Muscle layer of colon (tissue), 2 donors: ENCODE measurements at regions not wholly inside any gene's neighbourhood (a gene's known extent, or its start where the extent isn't known, plus 50 kb on each side); places are given as distances from the start of the nearest gene placed in this dataset.

Experiments used
- H3K27ac ChIP-seq: one replicate; pipeline ENCODE4 v1.7.0; 2013; ENCODE audit warnings: low read depth, mild to moderate bottlenecking, low read length, moderate library complexity
- H3K27me3 ChIP-seq, 2 donors: one replicate each; pipeline ENCODE4 v1.7.0; 2013; ENCODE audit warnings: low read length in 2 of 2, mild to moderate bottlenecking in 2 of 2; ENCODE audit not compliant: insufficient read depth in 2 of 2, control insufficient read depth in 1 of 2
- H3K36me3 ChIP-seq: one replicate; pipeline ENCODE4 v1.7.0; 2013; ENCODE audit warnings: mild to moderate bottlenecking, low read length; ENCODE audit not compliant: insufficient read depth
- H3K4me1 ChIP-seq: one replicate; pipeline ENCODE4 v1.7.0; 2013; ENCODE audit warnings: mild to moderate bottlenecking, low read length; ENCODE audit not compliant: insufficient read depth
- H3K4me3 ChIP-seq, 2 donors: one replicate each; pipeline ENCODE4 v1.7.0; 2013; ENCODE audit warnings: low read length in 2 of 2, low read depth in 1 of 2, mild to moderate bottlenecking in 1 of 2, moderate library complexity in 1 of 2
- H3K9ac ChIP-seq: one replicate; pipeline ENCODE4 v1.7.0; 2013; ENCODE audit warnings: low read length
- H3K9me3 ChIP-seq: one replicate; pipeline ENCODE4 v1.7.0; 2013; ENCODE audit warnings: mild to moderate bottlenecking, low read length
- donor health status: abdominal sarcoma.
- donor health status: Adenocarcinoma of cecum.

GRCh38 chr14:49187799-49188198 lies 398.4 kb downstream of the RPS29 start:
- Histone ChIP-seq H3K9ac (no peak overlapping the region), H3K27ac (no peak overlapping the region), H3K27me3 (no peaks in the 10 kb centered on the region), H3K36me3 (no peaks in the 10 kb centered on the region), H3K4me3 (no peak overlapping the region), H3K4me1 (no peaks in the 10 kb centered on the region), H3K9me3 (no peaks in the 10 kb centered on the region)

GRCh38 chr14:49173765-49174373 lies 412.3 kb downstream of the RPS29 start:
- Histone ChIP-seq H3K27ac (no peak overlapping the region), H3K4me3 (no peak overlapping the region), H3K4me1 (no peaks in the 10 kb centered on the region), H3K9me3 (no peaks in the 10 kb centered on the region), H3K9ac (no peak overlapping the region), H3K36me3 (no peaks in the 10 kb centered on the region), H3K27me3 (no peaks in the 10 kb centered on the region)

- Histone ChIP-seq H3K27ac (no peak overlapping the region), H3K27me3 (no peaks in the 10 kb centered on the region), H3K9me3 (no peaks in the 10 kb centered on the region), H3K4me1 (no peaks in the 10 kb centered on the region), H3K4me3 (no peak overlapping the region), H3K36me3 (no peaks in the 10 kb centered on the region), H3K9ac (no peak overlapping the region)
Measured at GRCh38 chr14:49164074-49164473, 422.1 kb downstream of the RPS29 start.

- Histone ChIP-seq H3K9ac (no peak overlapping the region), H3K27me3 (no peaks in the 10 kb centered on the region), H3K9me3 (no peaks in the 10 kb centered on the region), H3K4me1 (no peaks in the 10 kb centered on the region), H3K27ac (no peak overlapping the region), H3K4me3 (no peak overlapping the region), H3K36me3 (no peaks in the 10 kb centered on the region)
Measured at GRCh38 chr14:49160983-49161382, 425.2 kb downstream of the RPS29 start.

DNA sequence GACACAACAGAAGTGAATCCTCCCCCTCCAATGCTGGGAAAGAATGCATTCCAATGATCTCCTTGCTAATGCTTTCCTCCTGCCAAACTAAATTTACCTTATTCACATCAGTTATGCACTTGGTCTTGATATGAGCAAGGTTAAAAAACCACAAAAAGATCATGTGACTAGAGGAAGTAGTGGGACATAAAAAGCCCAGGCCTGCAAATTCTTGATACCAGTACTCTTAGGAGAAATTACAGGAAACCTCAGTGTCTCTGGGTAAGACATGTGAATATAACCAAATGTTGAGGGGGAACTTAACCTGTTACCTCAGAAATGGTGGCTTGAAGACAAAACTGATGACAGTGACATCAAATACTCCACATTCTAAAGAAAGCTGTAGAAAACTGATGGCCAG lies 427.1 kb downstream of the RPS29 start:
- no peaks in the 10 kb centered on the region for H3K27me3 ChIP-seq
- no peak overlapping the region for H3K27ac ChIP-seq
- no peaks in the 10 kb centered on the region for H3K4me1 ChIP-seq
- no peak overlapping the region for H3K9ac ChIP-seq
- H3K4me3 ChIP-seq: no peak overlapping the region
- H3K36me3 ChIP-seq: no peaks in the 10 kb centered on the region
- H3K9me3 ChIP-seq: no peaks in the 10 kb centered on the region

DNA sequence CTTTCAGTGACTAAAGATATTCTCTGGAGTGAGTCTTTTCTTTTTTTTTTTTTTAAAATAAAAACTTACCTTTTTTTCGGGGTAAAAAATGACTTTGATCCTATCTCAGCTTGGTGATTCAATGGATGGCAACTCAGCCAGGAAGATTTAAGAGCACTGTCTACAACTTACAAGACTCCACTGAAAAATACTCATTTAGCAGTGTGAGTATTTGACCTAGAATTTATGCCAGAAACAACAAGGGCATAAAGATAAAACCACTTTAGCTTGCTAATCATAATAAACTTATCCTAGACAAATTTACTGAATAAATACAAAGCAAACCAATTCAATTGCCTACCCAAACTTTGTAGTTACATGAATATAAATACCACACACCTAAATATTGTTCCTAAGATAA lies 446.6 kb downstream of the RPS29 start:
- Histone ChIP-seq H3K9ac (no peak overlapping the region), H3K9me3 (no peaks in the 10 kb centered on the region), H3K4me3 (no peak overlapping the region), H3K36me3 (no peaks in the 10 kb centered on the region), H3K27me3 (no peaks in the 10 kb centered on the region), H3K27ac (no peak overlapping the region), H3K4me1 (peaks cover 7% of the 10 kb centered on the region)

DNA sequence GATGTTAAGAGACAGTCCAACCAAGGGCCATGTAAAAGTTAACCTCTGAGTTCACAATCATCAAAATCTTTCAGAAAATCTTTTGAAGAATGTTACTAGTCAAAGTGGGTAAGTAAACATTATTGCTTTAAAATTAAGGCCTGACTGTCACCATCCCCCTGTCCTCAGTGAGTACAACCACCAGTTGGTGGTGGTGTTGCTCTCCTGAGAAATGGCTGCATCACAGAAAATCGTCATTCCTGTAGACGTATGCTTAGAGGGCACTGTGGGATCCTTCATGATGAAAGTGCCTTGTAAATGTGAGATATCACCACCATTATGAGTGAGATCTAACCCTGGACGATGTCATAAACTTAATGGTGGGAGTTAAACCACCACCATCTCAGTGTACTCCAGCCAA lies 451.2 kb downstream of the RPS29 start:
- Histone ChIP-seq H3K27me3 (no peaks in the 10 kb centered on the region), H3K4me3 (no peak overlapping the region), H3K27ac (no peak overlapping the region), H3K4me1 (peaks cover 4% of the 10 kb centered on the region), H3K9me3 (no peaks in the 10 kb centered on the region), H3K36me3 (no peaks in the 10 kb centered on the region), H3K9ac (no peak overlapping the region)

GRCh38 chr14:49121246-49121645 lies 464.9 kb downstream of the RPS29 start:
- Histone ChIP-seq H3K9ac (no peak overlapping the region), H3K4me1 (no peaks in the 10 kb centered on the region), H3K36me3 (no peaks in the 10 kb centered on the region), H3K4me3 (no peak overlapping the region), H3K27me3 (no peaks in the 10 kb centered on the region), H3K27ac (no peak overlapping the region), H3K9me3 (no peaks in the 10 kb centered on the region)

- no peaks in the 10 kb centered on the region for H3K9me3 ChIP-seq
- H3K27ac ChIP-seq: no peak overlapping the region
- H3K4me3 ChIP-seq: no peak overlapping the region
- H3K36me3 ChIP-seq: no peaks in the 10 kb centered on the region
- no peak overlapping the region for H3K9ac ChIP-seq
- no peaks in the 10 kb centered on the region for H3K27me3 ChIP-seq
- H3K4me1 ChIP-seq: peaks cover 3% of the 10 kb centered on the region
Measured at GRCh38 chr14:49114161-49114893, 471.9 kb downstream of the RPS29 start.

DNA sequence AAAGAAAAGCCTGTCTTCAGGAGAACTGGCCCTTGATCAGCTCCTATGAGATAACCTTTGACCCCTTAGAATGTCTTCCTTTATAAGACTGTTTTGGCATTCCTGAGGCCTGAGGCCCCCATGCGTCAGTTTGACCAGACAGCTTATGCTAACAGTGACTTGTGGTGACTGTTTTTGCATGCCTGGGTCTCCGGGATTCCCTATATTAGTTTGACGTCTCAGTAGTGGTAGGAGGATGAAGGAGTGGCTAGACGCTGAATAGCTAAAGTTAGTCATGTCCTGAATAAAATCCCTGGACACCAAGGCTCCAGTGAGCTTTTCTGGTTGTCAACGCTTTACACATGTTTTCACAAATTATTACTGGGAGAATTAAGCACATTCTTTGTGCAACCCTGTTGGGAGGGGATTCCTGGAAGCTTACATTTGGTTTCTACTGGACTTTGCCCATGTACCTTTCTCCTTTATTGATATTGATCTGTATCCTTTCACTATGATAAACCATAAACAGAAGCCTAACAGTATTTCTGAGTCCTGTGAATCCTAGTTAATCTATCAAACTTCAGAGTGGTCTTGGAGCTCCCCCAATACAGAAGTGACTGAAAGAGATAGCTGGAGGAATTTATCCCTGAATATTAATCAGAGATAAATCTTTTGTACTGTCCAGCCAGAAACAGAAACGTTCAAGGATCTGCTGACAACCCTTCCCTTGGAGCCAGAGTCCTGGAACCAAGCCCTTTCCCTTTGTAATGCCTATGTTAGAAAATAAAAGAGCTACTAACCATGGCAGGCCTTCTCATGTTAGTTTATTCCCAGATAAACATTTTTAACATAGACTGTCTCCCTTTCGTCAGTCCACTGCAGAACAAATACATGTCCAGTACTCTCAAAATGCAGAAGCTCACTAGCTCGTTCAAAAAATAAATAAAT lies 479.2 kb downstream of the RPS29 start:
- Histone ChIP-seq H3K4me3 (no peak overlapping the region), H3K4me1 (peaks cover 6% of the 10 kb centered on the region), H3K9me3 (no peaks in the 10 kb centered on the region), H3K9ac (no peak overlapping the region), H3K27ac (no peak overlapping the region), H3K27me3 (no peaks in the 10 kb centered on the region), H3K36me3 (no peaks in the 10 kb centered on the region)

GRCh38 chr14:49105956-49106355 lies 480.2 kb downstream of the RPS29 start:
- no peaks in the 10 kb centered on the region for H3K27me3 ChIP-seq
- H3K9me3 ChIP-seq: no peaks in the 10 kb centered on the region
- H3K4me1 ChIP-seq: peaks cover 6% of the 10 kb centered on the region
- H3K27ac ChIP-seq: no peak overlapping the region
- no peak overlapping the region for H3K9ac ChIP-seq
- no peaks in the 10 kb centered on the region for H3K36me3 ChIP-seq
- no peak overlapping the region for H3K4me3 ChIP-seq
